Pancreas (tissue), 10 donors: ENCODE measurements at regions not wholly inside any gene's neighbourhood (a gene's known extent, or its start where the extent isn't known, plus 50 kb on each side); places are given as distances from the start of the nearest gene placed in this dataset.

Experiments used
- ATAC-seq, 4 donors: fragments of 200-7000 bp; cut with Tn5 transposase; one replicate each; pipeline versions ENCODE4 v1.8.0 to v1.9.1; 2020; ENCODE audit warnings: mild to moderate bottlenecking in 4 of 4, moderate library complexity in 4 of 4
- DNase-seq, 6 donors: peaks; one replicate each; pipeline ENCODE4 v3.0.0-alpha.2; 2020
- FAIRE-seq: peaks from 2 replicates; lab custom pipeline; 2012; peaks lifted over from hg19 to GRCh38; lab: Jason Lieb, UNC
- H3K27ac ChIP-seq, 4 donors: fragments of 200-600 bp; sonication (generic); 1 replicate in 3 of 4; 2 replicates in 1 of 4; pipeline versions ENCODE4 v1.5.0 to v1.8.0; 2020
- H3K27me3 ChIP-seq, 4 donors: fragments of 200-600 bp; one replicate each; pipeline ENCODE4 v1.8.0; 2021
- H3K36me3 ChIP-seq, 3 donors: fragments of 200-600 bp; sonication (generic) in 1 of 3; one replicate each; pipeline versions ENCODE4 v1.5.0 to v1.8.0; 2020 to 2021
- H3K4me1 ChIP-seq, 3 donors: fragments of 200-600 bp; one replicate each; pipeline ENCODE4 v1.8.0; 2021
- H3K4me3 ChIP-seq, 4 donors: fragments of 200-600 bp; sonication (generic) in 2 of 4; one replicate each; pipeline versions ENCODE4 v1.5.0 to v1.8.0; 2020 to 2021
- H3K9me3 ChIP-seq, 4 donors: fragments of 200-600 bp; one replicate each; pipeline ENCODE4 v1.8.0; 2021
- WGBS, 2 donors: extraction: QIAGEN DNeasy Blood & Tissue Kit; methylation state at CpG; one replicate each; pipeline ENCODE4 v1.1.7; 2013; 5-methylcytosine and 5-hydroxymethylcytosine counted together
- intact Hi-C, 3 donors: fragments of 100-400 bp; cut with DNase I; formaldehyde crosslinking; loops; one replicate each; pipeline versions ENCODE4 v1.11.1 to v1.14.2; 2022
- TF ChIP-seq, protein P1 (sequence below), 4 donors: fragments of 200-600 bp; sonication (generic) in 3 of 4; IDR thresholded peaks; one replicate each; pipeline versions ENCODE4 v1.5.0 to v1.8.0; 2021; ENCODE audit warnings: antibody characterized with exemption in 4 of 4
- donor health status: healthy with polysubstance abuse.
- donor health status: DM: no; HTN: no; CAD: no; lungs with moderate emphysema.
- donor health status: DM: no; HTN: no; CAD: no.
- donor health status: control.
- donor health status: control.
- donor health status: Bipolar disorder and iron deficiency.
- donor health status: DM: yes; HTN: yes; CAD: no.
- donor health status: DM: no; HTN: no; CAD: no.
- donor health status: DM: no; HTN: no; CAD: no.
- donor health status: DM: yes; HTN: yes; CAD: no.

DNA sequence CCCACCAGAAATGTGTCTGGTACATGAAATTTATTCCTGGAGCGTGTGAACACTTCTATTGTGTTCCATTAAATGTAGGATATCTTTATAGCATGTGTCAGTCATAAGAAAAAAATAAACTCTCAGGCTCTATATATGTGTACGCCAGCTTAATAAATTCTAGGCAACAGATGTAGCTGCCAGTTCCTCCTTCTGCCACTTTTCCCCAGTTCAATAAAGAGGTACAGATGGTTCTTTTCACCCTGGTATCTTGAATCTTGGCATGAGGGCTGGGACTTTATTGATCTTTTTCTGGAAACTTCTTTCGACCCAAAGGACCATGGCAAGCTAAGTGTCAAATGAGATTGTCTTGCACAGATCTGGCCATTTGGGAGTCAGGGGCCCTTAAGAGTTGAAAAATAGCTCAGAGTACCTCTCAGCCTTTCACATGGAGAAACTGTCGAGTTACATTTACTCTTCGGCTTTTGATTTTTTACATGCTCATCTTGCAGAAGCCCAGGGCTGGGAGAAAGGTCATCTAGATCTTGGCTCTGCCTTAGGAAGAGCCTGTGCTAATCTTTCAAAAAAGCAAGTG is 240.9 kb downstream of the DOK5 start:
- peak overlapping the region; percentile 28 to 73 (median 44) for H3K27ac ChIP-seq
- FAIRE-seq (no peak), ATAC-seq (peak; percentile 66 to 86 (median 73)), DNase-seq (peak in 2 of 6 donors; percentile 15 to 49)
- H3K27me3 ChIP-seq: no peaks in the 10 kb centered on the region
- intact Hi-C loops: no loop called here
- H3K4me3 ChIP-seq: no peak overlapping the region
- H3K4me1 ChIP-seq: peaks cover 21 to 28% (median 28%) of the 10 kb centered on the region in 3 donors
- H3K9me3 ChIP-seq: no peaks in the 10 kb centered on the region
- 27 to 31% methylated on average over 5 of the region's 5 CpGs for WGBS, 2 donors
- TF ChIP-seq, protein P1, sequence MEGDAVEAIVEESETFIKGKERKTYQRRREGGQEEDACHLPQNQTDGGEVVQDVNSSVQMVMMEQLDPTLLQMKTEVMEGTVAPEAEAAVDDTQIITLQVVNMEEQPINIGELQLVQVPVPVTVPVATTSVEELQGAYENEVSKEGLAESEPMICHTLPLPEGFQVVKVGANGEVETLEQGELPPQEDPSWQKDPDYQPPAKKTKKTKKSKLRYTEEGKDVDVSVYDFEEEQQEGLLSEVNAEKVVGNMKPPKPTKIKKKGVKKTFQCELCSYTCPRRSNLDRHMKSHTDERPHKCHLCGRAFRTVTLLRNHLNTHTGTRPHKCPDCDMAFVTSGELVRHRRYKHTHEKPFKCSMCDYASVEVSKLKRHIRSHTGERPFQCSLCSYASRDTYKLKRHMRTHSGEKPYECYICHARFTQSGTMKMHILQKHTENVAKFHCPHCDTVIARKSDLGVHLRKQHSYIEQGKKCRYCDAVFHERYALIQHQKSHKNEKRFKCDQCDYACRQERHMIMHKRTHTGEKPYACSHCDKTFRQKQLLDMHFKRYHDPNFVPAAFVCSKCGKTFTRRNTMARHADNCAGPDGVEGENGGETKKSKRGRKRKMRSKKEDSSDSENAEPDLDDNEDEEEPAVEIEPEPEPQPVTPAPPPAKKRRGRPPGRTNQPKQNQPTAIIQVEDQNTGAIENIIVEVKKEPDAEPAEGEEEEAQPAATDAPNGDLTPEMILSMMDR (IDR thresholded peaks at IDR 0.05): no peak
- H3K36me3 ChIP-seq: no peaks in the 10 kb centered on the region

- TF ChIP-seq, protein P1 (IDR thresholded peaks at IDR 0.05): no peak
- ATAC-seq (no peak), FAIRE-seq (no peak), DNase-seq (no peak)
- H3K9me3 ChIP-seq: no peaks in the 10 kb centered on the region
- 37 to 43% methylated on average over 3 of the region's 3 CpGs for WGBS, 2 donors
- no peak overlapping the region for H3K4me3 ChIP-seq
- peak overlapping the region in 1 of 4 donors; percentile 73 for H3K27ac ChIP-seq
- H3K27me3 ChIP-seq: no peaks in the 10 kb centered on the region
- H3K4me1 ChIP-seq: peaks cover 21 to 28% (median 28%) of the 10 kb centered on the region in 3 donors
- no peaks in the 10 kb centered on the region for H3K36me3 ChIP-seq
- intact Hi-C loops: no loop called here
These were observed 239.4 kb downstream of the DOK5 start for GRCh38 chr20:54714817-54715216.

DNA sequence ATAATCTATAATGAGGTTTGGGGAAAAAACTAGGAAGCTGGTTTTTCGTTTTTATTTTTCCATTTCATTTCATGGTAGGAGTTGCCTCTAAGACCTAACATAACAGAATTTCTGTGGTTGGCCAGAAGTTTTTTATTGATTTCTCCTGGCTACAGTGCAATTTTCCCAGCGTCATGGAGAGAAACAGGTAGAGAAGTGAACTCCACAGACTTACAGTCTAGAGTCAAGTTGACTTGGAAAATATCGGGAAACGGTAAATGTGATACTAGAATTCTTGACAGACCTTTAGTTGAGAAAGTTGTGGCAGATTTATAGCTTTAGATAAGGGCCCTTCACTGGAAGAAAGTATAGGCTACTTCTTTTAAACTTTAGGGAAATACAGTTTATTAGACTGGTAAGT is 238.3 kb downstream of the DOK5 start:
- intact Hi-C loops: no loop called here
- H3K27ac ChIP-seq: peak overlapping the region in 1 of 4 donors; percentile 73

GRCh38 chr20:54711071-54711470 is 235.7 kb downstream of the DOK5 start:
- no peak overlapping the region for H3K27ac ChIP-seq
- FAIRE-seq (no peak), ATAC-seq (no peak), DNase-seq (no peak)
- H3K9me3 ChIP-seq: no peaks in the 10 kb centered on the region
- peaks cover 9 to 19% (median 13%) of the 10 kb centered on the region in 3 donors for H3K4me1 ChIP-seq
- H3K4me3 ChIP-seq: no peak overlapping the region
- no peaks in the 10 kb centered on the region for H3K36me3 ChIP-seq
- no peaks in the 10 kb centered on the region for H3K27me3 ChIP-seq
- TF ChIP-seq, protein P1 (IDR thresholded peaks at IDR 0.05): no peak
- intact Hi-C loops: no loop called here
- 83 to 88% methylated on average over 4 of the region's 4 CpGs for WGBS, 2 donors

More for the DNA sequence above, 238.3 kb downstream of the DOK5 start:
- DNase-seq (peak in 3 of 6 donors; percentile 25 to 55 (median 41)), ATAC-seq (peak; percentile 69 to 78 (median 75)), FAIRE-seq (no peak)
- Histone ChIP-seq H3K4me3 (no peak overlapping the region), H3K36me3 (no peaks in the 10 kb centered on the region), H3K27me3 (no peaks in the 10 kb centered on the region), H3K4me1 (peaks cover 21 to 28% (median 28%) of the 10 kb centered on the region in 3 donors), H3K9me3 (no peaks in the 10 kb centered on the region)
- TF ChIP-seq, protein P1 (IDR thresholded peaks at IDR 0.05): no peak
- 17 to 18% methylated on average over 4 of the region's 4 CpGs for WGBS, 2 donors

DNA sequence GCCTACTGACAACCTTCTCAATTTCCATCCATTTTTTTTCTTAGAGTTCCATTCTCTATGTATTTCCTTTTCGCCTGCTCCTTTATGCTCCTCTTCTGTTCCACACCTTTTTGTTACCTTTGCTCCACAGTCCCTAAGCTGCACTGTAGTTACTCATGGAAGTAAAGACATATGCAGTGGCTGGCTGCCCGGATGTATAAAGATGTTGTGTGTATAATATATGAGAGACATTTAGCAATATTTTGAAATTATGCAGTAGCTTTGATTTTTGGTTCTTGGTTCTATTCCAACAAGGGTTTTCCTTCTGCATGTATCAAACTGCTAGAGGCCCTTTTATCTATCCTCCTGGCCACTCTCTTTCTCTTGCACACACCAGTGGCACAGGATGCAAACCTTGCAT is 234.9 kb downstream of the DOK5 start:
- TF ChIP-seq, protein P1 (IDR thresholded peaks at IDR 0.05): no peak
- intact Hi-C loops: no loop called here
- FAIRE-seq: no peak
- DNase-seq: no peak
- Histone ChIP-seq H3K27me3 (no peaks in the 10 kb centered on the region), H3K9me3 (no peaks in the 10 kb centered on the region), H3K4me1 (peaks cover 6 to 13% (median 12%) of the 10 kb centered on the region in 3 donors), H3K36me3 (no peaks in the 10 kb centered on the region), H3K27ac (no peak overlapping the region), H3K4me3 (no peak overlapping the region)
- 88 to 89% methylated on average over 2 of the region's 2 CpGs for WGBS, 2 donors
- ATAC-seq: no peak
